HEK293 (cell line): ENCODE measurements at regions not wholly inside any gene's neighbourhood (a gene's known extent, or its start where the extent isn't known, plus 50 kb on each side); places are given as distances from the start of the nearest gene placed in this dataset.
"Not testable (repeated sequence)": the region's sequence is repeated elsewhere in the genome, so short reads cannot be mapped to it uniquely, and the experiment has no call there.

Experiments
- ZFHX2 ChIP-seq: fragments of 450-650 bp; formaldehyde crosslinking; conservative IDR thresholded peaks from 2 replicates; pipeline ENCODE4 v1.5.1; 2016; ENCODE audit warnings: missing biosample characterization, missing genetic modification characterization
- ZNF274 ChIP-seq, 2 experiments: fragments of 200-500 bp in 1 of 2; fragments of 450-650 bp in 1 of 2; sonication (Bioruptor generic) in 1 of 2; formaldehyde crosslinking in 1 of 2; IDR thresholded peaks; 2 replicates each; pipeline versions ENCODE4 v1.5.1 to v1.6.1; 2014 to 2016; ENCODE audit warnings: borderline replicate concordance in 1 of 2, inconsistent platforms in 1 of 2, low read length in 1 of 2, missing biosample characterization in 1 of 2, missing genetic modification characterization in 1 of 2
- TF ChIP-seq, protein P1 (sequence below): fragments of 450-650 bp; formaldehyde crosslinking; IDR thresholded peaks from 2 replicates; pipeline ENCODE4 v1.5.1; 2016; ENCODE audit warnings: missing biosample characterization, missing genetic modification characterization

- not testable (repeated sequence) for TF ChIP-seq ZFHX2; ZNF274 (IDR thresholded peaks at IDR 0.05; ENCODE audit: low read length); ZNF274 (tag by site-specific recombination; IDR thresholded peaks at IDR 0.05; ENCODE audit: borderline replicate concordance)
- TF ChIP-seq, protein P1, sequence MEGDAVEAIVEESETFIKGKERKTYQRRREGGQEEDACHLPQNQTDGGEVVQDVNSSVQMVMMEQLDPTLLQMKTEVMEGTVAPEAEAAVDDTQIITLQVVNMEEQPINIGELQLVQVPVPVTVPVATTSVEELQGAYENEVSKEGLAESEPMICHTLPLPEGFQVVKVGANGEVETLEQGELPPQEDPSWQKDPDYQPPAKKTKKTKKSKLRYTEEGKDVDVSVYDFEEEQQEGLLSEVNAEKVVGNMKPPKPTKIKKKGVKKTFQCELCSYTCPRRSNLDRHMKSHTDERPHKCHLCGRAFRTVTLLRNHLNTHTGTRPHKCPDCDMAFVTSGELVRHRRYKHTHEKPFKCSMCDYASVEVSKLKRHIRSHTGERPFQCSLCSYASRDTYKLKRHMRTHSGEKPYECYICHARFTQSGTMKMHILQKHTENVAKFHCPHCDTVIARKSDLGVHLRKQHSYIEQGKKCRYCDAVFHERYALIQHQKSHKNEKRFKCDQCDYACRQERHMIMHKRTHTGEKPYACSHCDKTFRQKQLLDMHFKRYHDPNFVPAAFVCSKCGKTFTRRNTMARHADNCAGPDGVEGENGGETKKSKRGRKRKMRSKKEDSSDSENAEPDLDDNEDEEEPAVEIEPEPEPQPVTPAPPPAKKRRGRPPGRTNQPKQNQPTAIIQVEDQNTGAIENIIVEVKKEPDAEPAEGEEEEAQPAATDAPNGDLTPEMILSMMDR (tag by site-specific recombination), result not testable (repeated sequence)
Measured at GRCh38 chr3:17812328-17812727, 69.9 kb upstream of the TBC1D5 start.
